Endothelial cell of umbilical vein (primary cell): ENCODE measurements at regions not wholly inside any gene's neighbourhood (a gene's known extent, or its start where the extent isn't known, plus 50 kb on each side); places are given as distances from the start of the nearest gene placed in this dataset.

ENCODE experiments used
- BruUV-seq: library from RNA; stranded (reverse); fragments of 400-500 nt; replicated peaks from 2 replicates; lab custom pipeline; 2021; lab: Mats Ljungman, UMichigan
- CTCF ChIA-PET: fragments of 300-600, 350-600 bp; sonication (Branson Sonifier 250); formaldehyde crosslinking; loops from one replicate; lab custom pipeline; 2021; ENCODE audit warnings: antibody characterized with exemption, inconsistent platforms; lab: Charles Lee
- POLR2A ChIA-PET: fragments of 300-600, 350-600 bp; sonication (Branson Sonifier 250); formaldehyde crosslinking; loops from one replicate; lab custom pipeline; 2021; ENCODE audit warnings: antibody characterized with exemption, inconsistent platforms; lab: Charles Lee
- DNase-seq: peaks from one replicate; pipeline ENCODE4 v3.0.0-alpha.2; 2011; ENCODE audit warnings: low read depth, low spot score
- FAIRE-seq: peaks from 2 replicates; lab custom pipeline; 2011; peaks lifted over from hg19 to GRCh38; lab: Jason Lieb, UNC
- H2AFZ ChIP-seq: 2 replicates; pipeline ENCODE4 v1.6.0; 2012; ENCODE audit warnings: low read depth, low read length, control low read depth, inconsistent platforms
- H3K27ac ChIP-seq: 2 replicates; pipeline ENCODE4 v1.5.1; 2011; ENCODE audit warnings: low read depth, mild to moderate bottlenecking, control low read depth, low read length, moderate library complexity; ENCODE audit not compliant: insufficient read depth
- H3K27me3 ChIP-seq, 2 experiments: 2 replicates each; pipeline versions ENCODE4 v1.6.0 to v1.6.1; 2011; ENCODE audit warnings: low read length in 2 of 2, mixed read lengths in 1 of 2; ENCODE audit not compliant: control insufficient read depth in 2 of 2, insufficient read depth in 2 of 2
- H3K36me3 ChIP-seq, 2 experiments: 2 replicates in 1 of 2; 3 replicates in 1 of 2; pipeline ENCODE4 v1.5.1; 2011; ENCODE audit warnings: low read length in 2 of 2, mild to moderate bottlenecking in 1 of 2, moderate library complexity in 1 of 2; ENCODE audit not compliant: control insufficient read depth in 2 of 2, insufficient read depth in 2 of 2; ENCODE audit errors: extremely low read depth in 1 of 2
- H3K4me1 ChIP-seq: 3 replicates; pipeline ENCODE4 v1.5.1; 2011; ENCODE audit warnings: mild to moderate bottlenecking, low read length; ENCODE audit not compliant: control insufficient read depth, insufficient read depth; ENCODE audit errors: extremely low read depth
- H3K4me2 ChIP-seq: 2 replicates; pipeline ENCODE4 v1.6.1; 2011; ENCODE audit warnings: low read length, control low read depth, mixed read lengths; ENCODE audit not compliant: insufficient read depth
- H3K4me3 ChIP-seq, 3 experiments: fragments of 200-600 bp in 1 of 3; sonication (generic), shearing (Covaris generic) in 1 of 3; replicated peaks in 1 of 3; 2 replicates each; pipeline ENCODE4 v1.5.1; 2011 to 2016; ENCODE audit warnings: control low read depth in 3 of 3, low read length in 3 of 3, mild to moderate bottlenecking in 2 of 3, inconsistent platforms in 1 of 3, low read depth in 1 of 3, moderate library complexity in 1 of 3; ENCODE audit not compliant: insufficient read depth in 1 of 3
- H3K79me2 ChIP-seq: 2 replicates; pipeline ENCODE4 v1.6.0; 2012; ENCODE audit warnings: low read length, inconsistent platforms; ENCODE audit not compliant: control insufficient read depth, insufficient read depth
- H3K9ac ChIP-seq: replicated peaks from 2 replicates; pipeline ENCODE3; 2011; ENCODE audit warnings: low read length, control low read depth; ENCODE audit not compliant: insufficient read depth; ENCODE audit errors: extremely low read depth
- H3K9me1 ChIP-seq: replicated peaks from 3 replicates; pipeline ENCODE4 v1.6.0; 2011; ENCODE audit warnings: mild to moderate bottlenecking, low read length; ENCODE audit not compliant: control insufficient read depth, insufficient read depth; ENCODE audit errors: extremely low read depth
- H3K9me3 ChIP-seq: replicated peaks from 2 replicates; pipeline ENCODE4 v1.5.1; 2012; ENCODE audit warnings: low read length, inconsistent platforms; ENCODE audit not compliant: control insufficient read depth, insufficient read depth
- H4K20me1 ChIP-seq: replicated peaks from 2 replicates; pipeline ENCODE3; 2011; ENCODE audit warnings: mild to moderate bottlenecking, low read length; ENCODE audit not compliant: control insufficient read depth, insufficient read depth; ENCODE audit errors: extremely low read depth
- EZH2 ChIP-seq: IDR thresholded peaks from 2 replicates; pipeline ENCODE4 v1.6.1; 2012; ENCODE audit warnings: borderline replicate concordance, low read depth, mild to moderate bottlenecking, moderate library complexity, low read length, inconsistent platforms; ENCODE audit not compliant: severe bottlenecking
- FOS ChIP-seq: IDR thresholded peaks from 2 replicates; pipeline ENCODE4 v1.6.1; 2011; ENCODE audit warnings: mild to moderate bottlenecking, low read length, moderate library complexity, borderline replicate concordance; ENCODE audit not compliant: insufficient read depth
- GATA2 ChIP-seq: IDR thresholded peaks from 2 replicates; pipeline ENCODE4 v1.7.0; 2011; ENCODE audit warnings: low read depth, mild to moderate bottlenecking, moderate library complexity, mixed read lengths, low read length; ENCODE audit not compliant: insufficient read length, insufficient read depth
- JUN ChIP-seq: IDR thresholded peaks from 2 replicates; pipeline ENCODE4 v1.6.1; 2011; ENCODE audit warnings: borderline replicate concordance, low read depth; ENCODE audit not compliant: insufficient read length, insufficient read depth
- MYC ChIP-seq: IDR thresholded peaks from one replicate; pipeline ENCODE4 v1.6.1; 2011; ENCODE audit warnings: mild to moderate bottlenecking, low read depth, low read length
- POLR2A ChIP-seq: IDR thresholded peaks from 2 replicates; pipeline ENCODE4 v1.6.1; 2012; ENCODE audit warnings: low read depth, mild to moderate bottlenecking, control low read depth, low read length
- POLR2AphosphoS5 ChIP-seq: IDR thresholded peaks from 2 replicates; pipeline ENCODE4 v1.6.1; 2012; ENCODE audit warnings: low read depth, mild to moderate bottlenecking, control low read depth, low read length, moderate library complexity; ENCODE audit not compliant: insufficient read depth
- dilution Hi-C: fragments of 300-500 bp; cut with MboI; formaldehyde crosslinking; loops from one replicate; pipeline ENCODE4 v1.15.0; 2019; ENCODE audit warnings: low sequenced_read_pairs; ENCODE audit not compliant: extremely low pct_ligation_motif_present
- intact Hi-C: fragments of 100-400 bp; cut with micrococcal nuclease; formaldehyde crosslinking; loops from one replicate; pipeline ENCODE4 v1.10.0; 2022
- TF ChIP-seq, protein P1 (sequence below): IDR thresholded peaks from 2 replicates; pipeline ENCODE4 v1.6.1; 2011; ENCODE audit not compliant: insufficient read depth, insufficient read length
- TF ChIP-seq, protein P2 (sequence below), 2 donors: IDR thresholded peaks; 1 replicate in 1 of 2; 2 replicates in 1 of 2; pipeline ENCODE4 v1.5.1; 2011; ENCODE audit warnings: low read length in 2 of 2, mild to moderate bottlenecking in 2 of 2, moderate library complexity in 2 of 2, control low read depth in 1 of 2, inconsistent platforms in 1 of 2, low read depth in 1 of 2; ENCODE audit not compliant: insufficient read depth in 1 of 2; ENCODE audit errors: extremely low read depth in 1 of 2

DNA sequence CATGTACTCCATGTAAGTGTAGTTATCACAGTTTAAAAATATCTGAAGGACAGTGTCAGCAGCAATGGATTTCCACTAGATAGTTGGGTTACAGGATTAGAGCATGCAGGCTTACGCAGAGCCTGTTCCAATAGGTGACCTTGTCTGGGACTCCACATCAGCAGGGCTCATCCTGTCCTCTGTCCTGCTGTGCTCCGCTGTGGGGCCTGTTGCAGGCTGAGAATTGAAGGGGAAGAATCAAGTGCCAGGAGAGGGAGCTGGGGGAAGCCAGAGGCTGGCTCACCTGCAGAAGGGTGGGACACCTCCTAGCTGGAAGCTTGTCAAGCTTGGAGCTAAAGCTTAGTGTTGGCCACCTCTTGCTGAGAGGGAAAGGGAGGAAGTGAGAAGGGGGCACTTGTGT is 62.8 kb downstream of the XCL2 start:
- FAIRE-seq, result no peak
- dilution Hi-C loops, result no loop called here
- no TSS peak for BruUV-seq

More for the DNA sequence above, 62.8 kb downstream of the XCL2 start:
- Histone ChIP-seq H3K9me1 (no peaks in the 10 kb centered on the region), H3K27me3 (no peaks in the 10 kb centered on the region), H3K4me3 (no peak overlapping the region), H3K4me1 (no peaks in the 10 kb centered on the region), H3K79me2 (no peaks in the 10 kb centered on the region), H3K36me3 (no peaks in the 10 kb centered on the region), H3K27ac (no peak overlapping the region), H3K9ac (no peak overlapping the region), H3K4me2 (no peak overlapping the region), H3K9me3 (no peaks in the 10 kb centered on the region), H2AFZ (no peak overlapping the region), H4K20me1 (no peaks in the 10 kb centered on the region)
- no peak for TF ChIP-seq POLR2A
- no peak for TF ChIP-seq GATA2
- TF ChIP-seq MYC, result no peak
- TF ChIP-seq, protein P1, sequence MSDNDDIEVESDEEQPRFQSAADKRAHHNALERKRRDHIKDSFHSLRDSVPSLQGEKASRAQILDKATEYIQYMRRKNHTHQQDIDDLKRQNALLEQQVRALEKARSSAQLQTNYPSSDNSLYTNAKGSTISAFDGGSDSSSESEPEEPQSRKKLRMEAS, result no peak
- no peak for TF ChIP-seq POLR2AphosphoS5
- no peak for TF ChIP-seq EZH2
- TF ChIP-seq, protein P2, sequence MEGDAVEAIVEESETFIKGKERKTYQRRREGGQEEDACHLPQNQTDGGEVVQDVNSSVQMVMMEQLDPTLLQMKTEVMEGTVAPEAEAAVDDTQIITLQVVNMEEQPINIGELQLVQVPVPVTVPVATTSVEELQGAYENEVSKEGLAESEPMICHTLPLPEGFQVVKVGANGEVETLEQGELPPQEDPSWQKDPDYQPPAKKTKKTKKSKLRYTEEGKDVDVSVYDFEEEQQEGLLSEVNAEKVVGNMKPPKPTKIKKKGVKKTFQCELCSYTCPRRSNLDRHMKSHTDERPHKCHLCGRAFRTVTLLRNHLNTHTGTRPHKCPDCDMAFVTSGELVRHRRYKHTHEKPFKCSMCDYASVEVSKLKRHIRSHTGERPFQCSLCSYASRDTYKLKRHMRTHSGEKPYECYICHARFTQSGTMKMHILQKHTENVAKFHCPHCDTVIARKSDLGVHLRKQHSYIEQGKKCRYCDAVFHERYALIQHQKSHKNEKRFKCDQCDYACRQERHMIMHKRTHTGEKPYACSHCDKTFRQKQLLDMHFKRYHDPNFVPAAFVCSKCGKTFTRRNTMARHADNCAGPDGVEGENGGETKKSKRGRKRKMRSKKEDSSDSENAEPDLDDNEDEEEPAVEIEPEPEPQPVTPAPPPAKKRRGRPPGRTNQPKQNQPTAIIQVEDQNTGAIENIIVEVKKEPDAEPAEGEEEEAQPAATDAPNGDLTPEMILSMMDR (IDR thresholded peaks at IDR 0.05; ENCODE audit: extremely low read depth in 1 of 2, insufficient read depth in 1 of 2, low read depth in 1 of 2, low read length in 2 of 2), result no peak
- no peak for TF ChIP-seq FOS
- TF ChIP-seq JUN, result no peak
- intact Hi-C loops, result no loop called here
- CTCF ChIA-PET, result no interaction called here
- DNase-seq, result no peak
- POLR2A ChIA-PET, result no interaction called here
